Testis (tissue), 2 donors: ENCODE measurements at regions not wholly inside any gene's neighbourhood (a gene's known extent, or its start where the extent isn't known, plus 50 kb on each side); places are given as distances from the start of the nearest gene placed in this dataset.

Source experiments
- CTCF ChIP-seq, 3 experiments: fragments of 450-650 bp in 2 of 3; fragments of 200-600 bp in 1 of 3; sonication (generic) in 1 of 3; IDR thresholded peaks; one replicate each; pipeline ENCODE4 v1.5.1; 2016 to 2019; ENCODE audit warnings: antibody characterized with exemption in 3 of 3, mild to moderate bottlenecking in 2 of 3, moderate library complexity in 1 of 3
- POLR2A ChIP-seq: fragments of 450-650 bp; IDR thresholded peaks from one replicate; pipeline ENCODE4 v1.6.1; 2017; ENCODE audit warnings: antibody characterized with exemption, mild to moderate bottlenecking, moderate library complexity

DNA sequence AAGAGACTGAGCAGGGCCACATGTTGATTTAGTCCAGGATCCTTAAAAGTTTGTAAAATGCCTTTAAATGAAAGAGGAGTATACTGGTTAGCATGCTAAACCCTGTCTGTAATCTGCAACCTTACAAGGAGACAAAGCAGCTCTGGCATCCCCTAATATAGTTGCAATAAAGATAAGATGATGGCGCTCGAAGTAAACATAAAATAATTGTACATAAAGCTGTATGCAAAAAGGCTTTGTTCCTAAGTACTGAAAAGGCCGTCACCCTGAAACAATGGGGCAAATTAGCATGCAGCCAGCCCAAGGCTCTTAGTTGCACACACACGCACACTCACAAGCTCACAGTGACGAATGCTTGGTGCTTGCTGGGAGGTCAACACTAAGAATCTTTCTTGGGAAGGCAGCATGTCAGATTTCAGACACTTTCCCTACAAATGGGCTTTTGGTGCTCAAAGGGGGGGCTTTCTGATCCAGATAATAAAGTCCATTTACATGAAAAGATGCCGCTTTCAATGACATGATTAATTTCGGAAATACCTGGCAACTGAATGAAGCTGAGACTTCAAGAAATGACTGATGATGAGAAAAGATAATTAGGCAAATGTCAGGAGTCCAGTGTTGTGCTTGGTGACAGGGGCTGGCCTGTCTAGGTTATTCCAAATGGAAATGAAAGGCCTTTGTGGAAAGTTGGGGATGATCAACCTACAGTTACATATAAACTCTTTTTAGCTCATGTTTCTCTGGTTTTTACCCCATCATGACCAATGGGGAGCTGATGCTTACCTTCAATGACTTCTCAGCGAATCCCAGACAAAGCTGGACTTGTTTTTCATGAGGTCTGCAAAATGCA is 370.3 kb downstream of the MEIS1 start:
- no peak for TF ChIP-seq CTCF (IDR thresholded peaks at IDR 0.05)
- TF ChIP-seq POLR2A, result no peak
